CD14-positive monocyte (primary cell): ENCODE measurements at regions not wholly inside any gene's neighbourhood (a gene's known extent, or its start where the extent isn't known, plus 50 kb on each side); places are given as distances from the start of the nearest gene placed in this dataset.

Experiments used
- DNase-seq, 3 donors: peaks; one replicate each; pipeline ENCODE4 v3.0.0-alpha.2; 2011 to 2022
- H2AFZ ChIP-seq: 2 replicates; pipeline ENCODE4 v1.6.0; 2012; ENCODE audit warnings: mild to moderate bottlenecking, low read depth, low read length, inconsistent platforms; ENCODE audit not compliant: insufficient read depth, poor library complexity, severe bottlenecking
- H3K27ac ChIP-seq, 2 donors: 1 replicate in 1 of 2; 2 replicates in 1 of 2; pipeline ENCODE4 v1.5.1; 2012 to 2013; ENCODE audit warnings: low read length in 2 of 2, control low read depth in 1 of 2, inconsistent platforms in 1 of 2, low read depth in 1 of 2, mild to moderate bottlenecking in 1 of 2
- H3K27me3 ChIP-seq, 2 donors: one replicate each; pipeline versions ENCODE4 v1.6.0 to v1.6.1; 2011 to 2013; ENCODE audit warnings: low read length in 2 of 2; ENCODE audit not compliant: control insufficient read depth in 2 of 2, insufficient read depth in 2 of 2
- H3K36me3 ChIP-seq, 2 donors: replicated peaks in 1 of 2; 1 replicate in 1 of 2; 2 replicates in 1 of 2; pipeline versions ENCODE4 v1.5.1 to v1.6.1; 2012 to 2013; ENCODE audit warnings: low read length in 2 of 2, control low read depth in 1 of 2, inconsistent platforms in 1 of 2, mild to moderate bottlenecking in 1 of 2; ENCODE audit not compliant: insufficient read depth in 2 of 2, control insufficient read depth in 1 of 2
- H3K4me1 ChIP-seq, 2 donors: 1 replicate in 1 of 2; 2 replicates in 1 of 2; pipeline versions ENCODE4 v1.5.1 to v1.6.1; 2012 to 2013; ENCODE audit warnings: low read length in 2 of 2, control low read depth in 1 of 2, inconsistent platforms in 1 of 2, mild to moderate bottlenecking in 1 of 2, moderate library complexity in 1 of 2; ENCODE audit not compliant: insufficient read depth in 2 of 2, control insufficient read depth in 1 of 2
- H3K4me2 ChIP-seq: replicated peaks from 2 replicates; pipeline ENCODE3; 2012; ENCODE audit warnings: low read length, moderate library complexity, mild to moderate bottlenecking; ENCODE audit not compliant: poor library complexity, severe bottlenecking; ENCODE audit errors: extremely low read depth
- H3K4me3 ChIP-seq, 3 experiments: fragments of 200-600 bp in 1 of 3; sonication (generic) in 1 of 3; replicated peaks in 1 of 3; 1 replicate in 2 of 3; 2 replicates in 1 of 3; pipeline ENCODE4 v1.5.1; 2011 to 2013; ENCODE audit warnings: low read length in 3 of 3, mild to moderate bottlenecking in 3 of 3, control low read depth in 2 of 3, low read depth in 2 of 3, inconsistent platforms in 1 of 3, moderate library complexity in 1 of 3
- H3K79me2 ChIP-seq: 2 replicates; pipeline ENCODE4 v1.6.0; 2012; ENCODE audit warnings: mild to moderate bottlenecking, control low read depth, inconsistent platforms, low read length, moderate library complexity; ENCODE audit not compliant: insufficient read depth
- H3K9ac ChIP-seq: 2 replicates; pipeline ENCODE4 v1.6.0; 2017; ENCODE audit warnings: low read length, mild to moderate bottlenecking; ENCODE audit not compliant: insufficient read depth, poor library complexity, severe bottlenecking
- H3K9me3 ChIP-seq, 2 donors: replicated peaks in 1 of 2; 1 replicate in 1 of 2; 2 replicates in 1 of 2; pipeline versions ENCODE4 v1.5.1 to v1.6.1; 2012 to 2013; ENCODE audit warnings: low read length in 2 of 2, control low read depth in 1 of 2; ENCODE audit not compliant: control insufficient read depth in 1 of 2, insufficient read depth in 1 of 2
- H4K20me1 ChIP-seq: 2 replicates; pipeline ENCODE4 v1.6.0; 2012; ENCODE audit warnings: mild to moderate bottlenecking, low read length, control low read depth, moderate library complexity; ENCODE audit not compliant: insufficient read depth
- H3K27ac Mint-ChIP-seq, 7 donors: one replicate each; pipeline ENCODE4 v1.8.0; 2020; ENCODE audit warnings: mild to moderate bottlenecking in 7 of 7, mixed read lengths in 7 of 7, moderate library complexity in 6 of 7, inconsistent platforms in 2 of 7
- H3K27me3 Mint-ChIP-seq, 3 donors: one replicate each; pipeline ENCODE4 v1.8.0; 2021 to 2022; ENCODE audit warnings: low read depth in 3 of 3, mild to moderate bottlenecking in 3 of 3, mixed read lengths in 3 of 3, moderate library complexity in 3 of 3, inconsistent platforms in 1 of 3
- H3K36me3 Mint-ChIP-seq, 2 donors: one replicate each; pipeline ENCODE4 v1.8.0; 2020; ENCODE audit warnings: mixed read lengths in 2 of 2, inconsistent platforms in 1 of 2, mild to moderate bottlenecking in 1 of 2
- H3K4me1 Mint-ChIP-seq: one replicate; pipeline ENCODE4 v1.8.0; 2020; ENCODE audit warnings: mild to moderate bottlenecking, mixed read lengths
- H3K4me3 Mint-ChIP-seq, 2 donors: one replicate each; pipeline ENCODE4 v1.8.0; 2020; ENCODE audit warnings: mild to moderate bottlenecking in 2 of 2, mixed read lengths in 2 of 2, moderate library complexity in 1 of 2
- H3K9me3 Mint-ChIP-seq, 7 donors: one replicate each; pipeline ENCODE4 v1.8.0; 2020 to 2022; ENCODE audit warnings: mixed read lengths in 7 of 7, mild to moderate bottlenecking in 6 of 7, moderate library complexity in 6 of 7, inconsistent platforms in 2 of 7
- CTCF ChIP-seq: fragments of 200-600 bp; IDR thresholded peaks from one replicate; pipeline ENCODE4 v1.8.0; 2022; ENCODE audit warnings: antibody characterized with exemption, mild to moderate bottlenecking
- WGBS: methylation state at CpG from one replicate; pipeline ENCODE4 v1.1.5; 2013; ENCODE audit warnings: missing lambda C conversion rate; ENCODE audit not compliant: insufficient coverage; 5-methylcytosine and 5-hydroxymethylcytosine counted together
- intact Hi-C, 2 donors: fragments of 100-400 bp; cut with micrococcal nuclease; formaldehyde crosslinking; loops; one replicate each; pipeline versions ENCODE4 v1.15.0 to v1.15.1; 2023

GRCh38 chr22:27638329-27639233 is 163.0 kb downstream of the MN1 start:
- Histone ChIP-seq H3K4me1 (no peaks in the 10 kb centered on the region), H3K4me2 (no peak overlapping the region), H3K36me3 (no peaks in the 10 kb centered on the region), H3K79me2 (no peaks in the 10 kb centered on the region), H3K27ac (no peak overlapping the region), H3K27me3 (no peaks in the 10 kb centered on the region), H3K9me3 (no peaks in the 10 kb centered on the region), H2AFZ (no peak overlapping the region), H4K20me1 (no peaks in the 10 kb centered on the region), H3K9ac (no peak overlapping the region), H3K4me3 (no peak overlapping the region)
- H3K9me3 Mint-ChIP-seq = no peaks in the 10 kb centered on the region
- H3K4me3 Mint-ChIP-seq = no peak overlapping the region
- 92% methylated on average over 13 of the region's 25 CpGs for WGBS
- H3K27me3 Mint-ChIP-seq = peaks cover 3 to 7% (median 7%) of the 10 kb centered on the region in 3 donors
- H3K36me3 Mint-ChIP-seq = no peaks in the 10 kb centered on the region
- H3K4me1 Mint-ChIP-seq = no peaks in the 10 kb centered on the region
- DNase-seq = no peak
- intact Hi-C loops = no loop called here
- no peak overlapping the region for H3K27ac Mint-ChIP-seq
- TF ChIP-seq CTCF = no peak

GRCh38 chr22:27639248-27640086 is 162.1 kb downstream of the MN1 start:
- no peaks in the 10 kb centered on the region for H3K79me2 ChIP-seq
- no peak for TF ChIP-seq CTCF
- H3K36me3 Mint-ChIP-seq = no peaks in the 10 kb centered on the region
- H3K36me3 ChIP-seq = no peaks in the 10 kb centered on the region
- no peak overlapping the region for H3K4me3 Mint-ChIP-seq
- H3K27ac ChIP-seq = no peak overlapping the region
- no peak overlapping the region for H3K9ac ChIP-seq
- no peaks in the 10 kb centered on the region for H3K9me3 ChIP-seq
- no peak overlapping the region for H3K27ac Mint-ChIP-seq
- no peaks in the 10 kb centered on the region for H3K9me3 Mint-ChIP-seq
- no peaks in the 10 kb centered on the region for H4K20me1 ChIP-seq
- intact Hi-C loops = no loop called here
- WGBS = 83% methylated on average over 15 of the region's 19 CpGs
- no peaks in the 10 kb centered on the region for H3K4me1 Mint-ChIP-seq
- H3K4me3 ChIP-seq = no peak overlapping the region
- peaks cover 1 to 7% (median 5%) of the 10 kb centered on the region in 3 donors for H3K27me3 Mint-ChIP-seq
- no peak overlapping the region for H3K4me2 ChIP-seq
- H3K4me1 ChIP-seq = no peaks in the 10 kb centered on the region
- DNase-seq = no peak
- no peaks in the 10 kb centered on the region for H3K27me3 ChIP-seq
- H2AFZ ChIP-seq = no peak overlapping the region
